ENCODE measurements at regions not wholly inside any gene's neighbourhood (a gene's known extent, or its start where the extent isn't known, plus 50 kb on each side); places are given as distances from the start of the nearest gene placed in this dataset.
"Not testable (repeated sequence)": the region's sequence is repeated elsewhere in the genome, so short reads cannot be mapped to it uniquely, and the experiment has no call there.

DNA sequence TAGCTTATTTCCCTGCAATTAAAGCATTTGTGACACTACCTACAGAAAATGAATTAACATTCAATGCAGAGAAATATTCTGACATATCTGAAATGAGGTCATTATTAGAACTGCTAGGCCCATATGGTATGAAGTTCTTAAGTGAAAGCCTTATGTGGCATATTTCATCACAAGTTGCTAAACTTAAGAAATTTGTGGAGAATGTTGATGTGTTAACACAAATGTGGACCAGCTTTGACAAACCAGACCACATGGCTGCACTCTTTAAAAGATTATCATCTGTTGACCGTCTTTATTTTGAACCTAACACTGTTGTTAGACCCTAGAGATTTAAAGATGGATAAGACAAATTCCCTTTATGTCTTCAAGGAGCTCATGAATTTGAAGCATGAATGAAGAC, 1024.1 kb downstream of the RPA4 start:
- H3K4me3 ChIP-seq (replicated peaks; ENCODE audit: low read depth, low read length), result no peak overlapping the region
- DNase-seq (ENCODE audit: low read depth), result no peak
- TF ChIP-seq, protein P1, sequence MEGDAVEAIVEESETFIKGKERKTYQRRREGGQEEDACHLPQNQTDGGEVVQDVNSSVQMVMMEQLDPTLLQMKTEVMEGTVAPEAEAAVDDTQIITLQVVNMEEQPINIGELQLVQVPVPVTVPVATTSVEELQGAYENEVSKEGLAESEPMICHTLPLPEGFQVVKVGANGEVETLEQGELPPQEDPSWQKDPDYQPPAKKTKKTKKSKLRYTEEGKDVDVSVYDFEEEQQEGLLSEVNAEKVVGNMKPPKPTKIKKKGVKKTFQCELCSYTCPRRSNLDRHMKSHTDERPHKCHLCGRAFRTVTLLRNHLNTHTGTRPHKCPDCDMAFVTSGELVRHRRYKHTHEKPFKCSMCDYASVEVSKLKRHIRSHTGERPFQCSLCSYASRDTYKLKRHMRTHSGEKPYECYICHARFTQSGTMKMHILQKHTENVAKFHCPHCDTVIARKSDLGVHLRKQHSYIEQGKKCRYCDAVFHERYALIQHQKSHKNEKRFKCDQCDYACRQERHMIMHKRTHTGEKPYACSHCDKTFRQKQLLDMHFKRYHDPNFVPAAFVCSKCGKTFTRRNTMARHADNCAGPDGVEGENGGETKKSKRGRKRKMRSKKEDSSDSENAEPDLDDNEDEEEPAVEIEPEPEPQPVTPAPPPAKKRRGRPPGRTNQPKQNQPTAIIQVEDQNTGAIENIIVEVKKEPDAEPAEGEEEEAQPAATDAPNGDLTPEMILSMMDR (IDR thresholded peaks at IDR 0.05; ENCODE audit: low read length, missing control alignments), result no peak

DNA sequence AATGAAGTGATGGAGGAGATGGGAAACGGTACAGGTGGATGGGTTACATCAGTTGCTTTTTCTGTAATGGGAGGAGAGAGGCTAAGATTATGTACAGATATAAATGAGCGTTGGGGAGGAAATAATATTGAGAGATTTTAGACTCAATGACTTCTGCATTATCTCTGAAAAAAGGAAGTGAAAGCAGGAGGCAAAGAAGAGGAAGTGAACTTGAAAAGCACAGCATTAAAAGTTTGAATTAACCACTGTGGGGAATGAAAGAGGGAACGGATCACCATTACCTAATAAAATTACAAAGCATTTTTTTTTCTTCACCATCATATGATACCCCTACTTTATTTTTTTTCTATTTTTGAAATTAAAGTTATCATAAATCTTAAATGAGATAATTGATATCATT, 1025.5 kb downstream of the RPA4 start:
- no peak overlapping the region for H3K4me3 ChIP-seq (replicated peaks; ENCODE audit: low read depth, low read length)
- DNase-seq (ENCODE audit: low read depth), result no peak
- TF ChIP-seq, protein P1 (IDR thresholded peaks at IDR 0.05; ENCODE audit: low read length, missing control alignments), result no peak

DNA sequence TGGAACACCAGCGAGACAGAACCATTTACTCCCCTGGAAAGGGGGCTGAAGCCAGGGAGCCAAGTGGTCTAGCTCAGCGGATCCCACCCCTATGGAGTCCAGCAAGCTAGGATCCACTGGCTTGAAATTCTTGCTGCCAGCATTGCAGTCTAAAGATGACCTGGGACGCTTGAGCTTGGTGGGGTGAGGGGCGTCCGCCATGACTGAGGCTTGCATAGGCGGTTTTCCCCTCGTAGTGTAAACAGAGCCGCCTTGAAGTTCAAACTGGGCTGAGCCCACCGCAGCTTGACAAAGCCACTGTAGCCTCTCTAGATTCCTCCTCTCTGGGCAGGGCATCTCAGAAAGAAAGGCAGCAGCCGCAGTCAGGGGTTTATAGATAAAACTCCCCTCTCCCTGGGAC, 1031.7 kb downstream of the RPA4 start:
- DNase-seq (ENCODE audit: low read depth); H3K4me3 ChIP-seq (replicated peaks; ENCODE audit: low read depth, low read length): not testable (repeated sequence)

- not testable (repeated sequence) for DNase-seq (ENCODE audit: low read depth)
Measured at GRCh38 chrX:97921223-97921622, 1037.5 kb downstream of the RPA4 start.

DNA sequence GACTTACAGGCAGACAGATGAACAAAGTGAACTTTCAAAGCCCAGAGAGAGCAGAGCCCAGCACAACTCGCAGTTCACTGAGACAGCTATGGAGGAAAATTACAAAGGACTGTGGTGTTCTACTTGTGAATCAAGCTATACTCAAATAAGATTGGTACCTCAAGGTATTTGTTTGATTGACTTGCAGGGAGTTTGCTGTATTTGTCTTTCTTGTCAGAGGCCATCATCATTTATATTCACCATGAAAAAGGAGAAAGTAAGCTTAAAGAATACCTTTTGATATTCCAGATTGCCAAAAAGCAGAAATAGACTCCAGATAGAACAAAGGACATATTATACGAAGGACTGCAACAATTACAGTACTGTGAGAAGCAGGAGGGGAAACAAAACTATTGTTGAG, 1047.9 kb downstream of the RPA4 start:
- TF ChIP-seq, protein P1 (IDR thresholded peaks at IDR 0.05; ENCODE audit: low read length, missing control alignments), result no peak
- no peak for DNase-seq (ENCODE audit: low read depth)
- H3K4me3 ChIP-seq (replicated peaks; ENCODE audit: low read depth, low read length), result no peak overlapping the region

More at GRCh38 chrX:97921223-97921622, 1037.5 kb downstream of the RPA4 start:
- H3K4me3 ChIP-seq (replicated peaks; ENCODE audit: low read depth, low read length), result not testable (repeated sequence)

GRCh38 chrX:97936296-97936695, 1052.6 kb downstream of the RPA4 start:
- no peak for DNase-seq (ENCODE audit: low read depth)
- H3K4me3 ChIP-seq (replicated peaks; ENCODE audit: low read depth, low read length), result no peak overlapping the region
- TF ChIP-seq, protein P1 (IDR thresholded peaks at IDR 0.05; ENCODE audit: low read length, missing control alignments), result no peak

DNA sequence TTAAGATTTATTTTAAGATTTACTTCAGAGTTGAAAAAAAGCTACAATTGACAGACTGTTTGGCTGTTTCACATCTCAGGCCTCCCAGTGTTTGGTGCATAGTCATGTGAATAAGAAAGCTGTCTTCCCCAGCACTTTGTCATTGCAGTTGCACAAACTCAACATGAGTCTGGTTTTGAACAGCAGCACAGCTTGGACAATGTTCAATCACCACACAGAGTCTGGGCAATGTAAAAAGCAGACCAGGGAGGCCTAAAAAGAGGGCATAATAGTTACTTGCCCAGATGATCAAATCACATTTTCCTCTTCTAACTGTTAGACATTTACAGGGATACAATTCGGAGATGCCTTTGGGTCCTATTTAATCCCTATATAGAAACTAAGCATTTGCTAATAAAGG, 1055.0 kb downstream of the RPA4 start:
- no peak overlapping the region for H3K4me3 ChIP-seq (replicated peaks; ENCODE audit: low read depth, low read length)
- no peak for DNase-seq (ENCODE audit: low read depth)
- TF ChIP-seq, protein P1 (IDR thresholded peaks at IDR 0.05; ENCODE audit: low read length, missing control alignments), result no peak

GRCh38 chrX:97968376-97969163, 1084.9 kb downstream of the RPA4 start:
- DNase-seq (ENCODE audit: low read depth), result no peak
- TF ChIP-seq, protein P1 (IDR thresholded peaks at IDR 0.05; ENCODE audit: low read length, missing control alignments), result no peak
- no peak overlapping the region for H3K4me3 ChIP-seq (replicated peaks; ENCODE audit: low read depth, low read length)

Measured in fibroblast of pulmonary artery (primary cell).